T-helper 2 cell treated with Interferon-gamma antibody and Interleukin-4, amounts not matched to agents 100 ng/mL and 5 ng/mL, for 36 hours (primary cell): ENCODE measurements at regions not wholly inside any gene's neighbourhood (a gene's known extent, or its start where the extent isn't known, plus 50 kb on each side); places are given as distances from the start of the nearest gene placed in this dataset.

Experiments
- intact Hi-C: fragments of 100-400 bp; cut with micrococcal nuclease; formaldehyde crosslinking; loops from one replicate; pipeline ENCODE4 v1.15.1; 2023

GRCh38 chr7:12517451-12517850 lies 53.1 kb upstream of the SCIN start:
- intact Hi-C loops, result no loop called here

- intact Hi-C loops, result no loop called here
Measured at GRCh38 chr7:12518920-12519681, 51.4 kb upstream of the SCIN start.

- intact Hi-C loops, result loop anchor here (5.0 kb wide), 1 partner anchor 48 kb away; no protein-coding TSS in a partner anchor
Measured at GRCh38 chr7:12519682-12520009, 50.9 kb upstream of the SCIN start.
